ENCODE measurements at regions not wholly inside any gene's neighbourhood (a gene's known extent, or its start where the extent isn't known, plus 50 kb on each side); places are given as distances from the start of the nearest gene placed in this dataset.

DNA sequence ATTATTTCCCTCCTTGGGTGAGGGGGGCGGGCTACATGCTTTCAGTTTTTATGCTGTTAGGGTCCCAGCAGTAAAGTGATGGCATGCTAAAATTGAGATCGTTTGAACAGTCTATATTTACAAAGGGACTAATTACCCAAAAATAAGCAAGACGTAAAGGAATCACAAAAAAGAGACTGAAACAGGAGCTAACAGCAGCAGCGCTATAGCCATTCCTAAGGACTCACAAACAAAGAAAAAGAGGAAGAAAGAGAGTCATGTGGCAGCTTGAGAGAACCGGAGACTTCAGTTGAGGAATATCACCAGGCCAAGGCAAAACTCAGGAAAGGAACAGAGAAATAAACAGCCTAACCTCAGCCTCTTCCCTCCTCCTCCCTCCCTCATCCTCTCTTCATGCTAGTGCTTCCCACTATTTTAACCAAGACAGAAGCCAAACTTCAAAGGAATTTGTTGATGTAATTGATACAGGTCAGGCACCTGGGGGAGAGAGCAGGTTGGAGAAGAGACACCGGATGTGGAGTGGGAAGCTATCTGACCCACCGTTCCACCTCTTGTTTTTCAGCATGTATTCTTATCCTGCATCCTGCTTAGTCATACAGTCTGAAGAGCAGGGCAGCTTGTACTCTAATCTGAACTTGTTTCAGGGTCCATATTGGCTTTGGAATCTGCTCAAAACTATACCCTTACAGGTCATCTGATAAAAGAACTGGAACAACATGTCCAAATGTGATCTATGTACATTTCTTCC is 383.7 kb downstream of the NAF1 start (continued):
- TF ChIP-seq NRF1 (IDR thresholded peaks at IDR 0.05; ENCODE audit: low read depth, low read length) (no peak), MAFK (IDR thresholded peaks at IDR 0.05; ENCODE audit: low read depth, low read length) (no peak), NANOG (IDR thresholded peaks at IDR 0.05; ENCODE audit: insufficient read depth, low read depth, low read length, poor library complexity, severe bottlenecking) (no peak), TCF12 (IDR thresholded peaks at IDR 0.05; ENCODE audit: low read depth, low read length) (no peak), JUN (IDR thresholded peaks at IDR 0.05; ENCODE audit: low read depth, low read length) (no peak), CHD7 (IDR thresholded peaks at IDR 0.05; ENCODE audit: insufficient replicate concordance, low read length) (no peak), TAF1 (IDR thresholded peaks at IDR 0.05; ENCODE audit: low read depth, low read length) (no peak)

All from H1 (cell line).